ENCODE measurements at regions not wholly inside any gene's neighbourhood (a gene's known extent, or its start where the extent isn't known, plus 50 kb on each side); places are given as distances from the start of the nearest gene placed in this dataset.

- no peak for DNase-seq (ENCODE audit: low read depth)
Observed at GRCh38 chr2:4370422-4371090, 667.2 kb downstream of the DCDC2C start.

GRCh38 chr2:4381049-4381448, 677.7 kb downstream of the DCDC2C start:
- no peak for DNase-seq (ENCODE audit: low read depth)

GRCh38 chr2:4381773-4382172, 678.4 kb downstream of the DCDC2C start:
- no peak for DNase-seq (ENCODE audit: low read depth)

GRCh38 chr2:4391013-4391412, 687.6 kb downstream of the DCDC2C start:
- no peak for DNase-seq (ENCODE audit: low read depth)

GRCh38 chr2:4404363-4404762, 701.0 kb downstream of the DCDC2C start:
- no peak for DNase-seq (ENCODE audit: low read depth)

- no peak for DNase-seq (ENCODE audit: low read depth)
Observed at GRCh38 chr2:4408321-4408720, 704.9 kb downstream of the DCDC2C start.

GRCh38 chr2:4412637-4413187, 709.3 kb downstream of the DCDC2C start:
- DNase-seq (ENCODE audit: low read depth) = no peak

- no peak for DNase-seq (ENCODE audit: low read depth)
Observed at GRCh38 chr2:4415171-4415570, 711.8 kb downstream of the DCDC2C start.

- no peak for DNase-seq (ENCODE audit: low read depth)
Observed at GRCh38 chr2:4415810-4416413, 712.5 kb downstream of the DCDC2C start.

- no peak for DNase-seq (ENCODE audit: low read depth)
Observed at GRCh38 chr2:4416431-4416830, 713.1 kb downstream of the DCDC2C start.

- DNase-seq (ENCODE audit: low read depth) = no peak
Observed at GRCh38 chr2:4417771-4418170, 714.4 kb downstream of the DCDC2C start.

GRCh38 chr2:4420032-4420431, 716.7 kb downstream of the DCDC2C start:
- no peak for DNase-seq (ENCODE audit: low read depth)

GRCh38 chr2:4424153-4424552, 720.8 kb downstream of the DCDC2C start:
- no peak for DNase-seq (ENCODE audit: low read depth)

- DNase-seq (ENCODE audit: low read depth) = no peak
Observed at GRCh38 chr2:4427083-4427482, 723.7 kb downstream of the DCDC2C start.

- no peak for DNase-seq (ENCODE audit: low read depth)
Observed at GRCh38 chr2:4445821-4446220, 742.4 kb downstream of the DCDC2C start.

- DNase-seq (ENCODE audit: low read depth) = no peak
Observed at GRCh38 chr2:4454907-4455306, 751.5 kb downstream of the DCDC2C start.

GRCh38 chr2:4455486-4456155, 752.2 kb downstream of the DCDC2C start:
- DNase-seq (ENCODE audit: low read depth) = no peak

- no peak for DNase-seq (ENCODE audit: low read depth)
Observed at GRCh38 chr2:4464634-4465266, 761.4 kb downstream of the DCDC2C start.

GRCh38 chr2:4465671-4466070, 762.3 kb downstream of the DCDC2C start:
- no peak for DNase-seq (ENCODE audit: low read depth)

- no peak for DNase-seq (ENCODE audit: low read depth)
Observed at GRCh38 chr2:4475618-4476017, 772.2 kb downstream of the DCDC2C start.

GRCh38 chr2:4483050-4483449, 779.7 kb downstream of the DCDC2C start:
- DNase-seq (ENCODE audit: low read depth) = no peak

- no peak for DNase-seq (ENCODE audit: low read depth)
Observed at GRCh38 chr2:4486971-4487370, 783.6 kb downstream of the DCDC2C start.
